Gastroesophageal sphincter (tissue), 4 donors: ENCODE measurements at regions not wholly inside any gene's neighbourhood (a gene's known extent, or its start where the extent isn't known, plus 50 kb on each side); places are given as distances from the start of the nearest gene placed in this dataset.

Source experiments
- ATAC-seq: fragments of 150-250 bp; one replicate; pipeline ENCODE4 v1.9.1; 2016; ENCODE audit warnings: mild to moderate bottlenecking, moderate library complexity
- H3K27ac ChIP-seq, 4 donors: fragments of 200-600 bp; sonication (generic) in 3 of 4; 1 replicate in 3 of 4; 2 replicates in 1 of 4; pipeline ENCODE4 v1.5.1; 2016 to 2019
- H3K27me3 ChIP-seq: fragments of 200-600 bp; sonication (generic); one replicate; pipeline ENCODE4 v1.5.1; 2019
- H3K36me3 ChIP-seq, 2 donors: fragments of 200-600 bp; sonication (generic); one replicate each; pipeline ENCODE4 v1.5.1; 2019; ENCODE audit warnings: control low read depth in 1 of 2
- H3K4me1 ChIP-seq, 3 donors: fragments of 200-600 bp; sonication (generic); 1 replicate in 2 of 3; 2 replicates in 1 of 3; pipeline ENCODE4 v1.5.1; 2016 to 2019; ENCODE audit warnings: control low read depth in 2 of 3
- H3K4me3 ChIP-seq, 2 donors: fragments of 200-600 bp; sonication (generic); one replicate each; pipeline ENCODE4 v1.5.1; 2019; ENCODE audit warnings: mild to moderate bottlenecking in 1 of 2, moderate library complexity in 1 of 2
- H3K9me3 ChIP-seq, 3 donors: fragments of 200-600 bp; sonication (generic); one replicate each; pipeline ENCODE4 v1.5.1; 2017 to 2019; ENCODE audit warnings: control low read depth in 2 of 3
- EP300 ChIP-seq: sonication (generic); formaldehyde crosslinking; IDR thresholded peaks from one replicate; pipeline ENCODE4 v1.6.1; 2017; ENCODE audit warnings: antibody characterized with exemption, mild to moderate bottlenecking
- POLR2A ChIP-seq, 2 donors: fragments of 450-650 bp; IDR thresholded peaks; one replicate each; pipeline ENCODE4 v1.6.1; 2017; ENCODE audit warnings: antibody characterized with exemption in 2 of 2, mild to moderate bottlenecking in 2 of 2, moderate library complexity in 1 of 2
- POLR2AphosphoS5 ChIP-seq: sonication (generic); formaldehyde crosslinking; IDR thresholded peaks from one replicate; pipeline ENCODE4 v1.6.1; 2017; ENCODE audit warnings: antibody characterized with exemption
- whole genome bisulfite sequencing, 2 donors: methylation state at CpG; one replicate each; pipeline ENCODE4 v1.1.5; 2018; ENCODE audit warnings: low coverage in 1 of 2; 5-methylcytosine and 5-hydroxymethylcytosine counted together
- TF ChIP-seq, protein P1 (sequence below), 4 experiments: fragments of 200-600 bp in 2 of 4; fragments of 450-650 bp in 2 of 4; sonication (generic) in 1 of 4; IDR thresholded peaks; one replicate each; pipeline ENCODE4 v1.5.1; 2017 to 2019; ENCODE audit warnings: antibody characterized with exemption in 4 of 4, mild to moderate bottlenecking in 2 of 4, moderate library complexity in 2 of 4

DNA sequence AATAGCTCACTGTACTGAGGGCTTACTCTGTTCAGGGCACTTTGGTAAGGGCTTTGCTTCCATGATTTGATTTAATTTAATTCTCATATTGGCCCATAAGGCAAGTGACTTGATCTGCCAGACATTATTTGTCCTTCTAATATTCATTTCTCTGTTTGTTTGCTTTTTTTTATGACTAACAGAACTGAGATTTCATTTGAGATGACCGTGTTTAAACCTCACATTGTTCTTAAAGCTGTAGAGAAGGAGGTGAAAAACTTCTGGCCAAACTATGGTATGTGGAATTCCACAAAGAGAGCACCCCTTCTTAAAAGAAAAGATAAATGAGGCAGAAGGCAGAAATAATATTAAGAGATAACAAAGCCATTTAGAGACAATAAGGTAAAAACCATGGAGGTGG, 775.6 kb upstream of the ACO1 start:
- H3K4me1 ChIP-seq = no peaks in the 10 kb centered on the region
- no peak for ATAC-seq
- H3K36me3 ChIP-seq = no peaks in the 10 kb centered on the region
- TF ChIP-seq EP300 = no peak
- TF ChIP-seq POLR2AphosphoS5 = no peak
- TF ChIP-seq POLR2A (IDR thresholded peaks at IDR 0.05) = no peak
- TF ChIP-seq, protein P1, sequence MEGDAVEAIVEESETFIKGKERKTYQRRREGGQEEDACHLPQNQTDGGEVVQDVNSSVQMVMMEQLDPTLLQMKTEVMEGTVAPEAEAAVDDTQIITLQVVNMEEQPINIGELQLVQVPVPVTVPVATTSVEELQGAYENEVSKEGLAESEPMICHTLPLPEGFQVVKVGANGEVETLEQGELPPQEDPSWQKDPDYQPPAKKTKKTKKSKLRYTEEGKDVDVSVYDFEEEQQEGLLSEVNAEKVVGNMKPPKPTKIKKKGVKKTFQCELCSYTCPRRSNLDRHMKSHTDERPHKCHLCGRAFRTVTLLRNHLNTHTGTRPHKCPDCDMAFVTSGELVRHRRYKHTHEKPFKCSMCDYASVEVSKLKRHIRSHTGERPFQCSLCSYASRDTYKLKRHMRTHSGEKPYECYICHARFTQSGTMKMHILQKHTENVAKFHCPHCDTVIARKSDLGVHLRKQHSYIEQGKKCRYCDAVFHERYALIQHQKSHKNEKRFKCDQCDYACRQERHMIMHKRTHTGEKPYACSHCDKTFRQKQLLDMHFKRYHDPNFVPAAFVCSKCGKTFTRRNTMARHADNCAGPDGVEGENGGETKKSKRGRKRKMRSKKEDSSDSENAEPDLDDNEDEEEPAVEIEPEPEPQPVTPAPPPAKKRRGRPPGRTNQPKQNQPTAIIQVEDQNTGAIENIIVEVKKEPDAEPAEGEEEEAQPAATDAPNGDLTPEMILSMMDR (IDR thresholded peaks at IDR 0.05) = no peak
- no peaks in the 10 kb centered on the region for H3K27me3 ChIP-seq
- H3K4me3 ChIP-seq = no peak overlapping the region
- no peak overlapping the region for H3K27ac ChIP-seq
- no peaks in the 10 kb centered on the region for H3K9me3 ChIP-seq
- 73 to 80% methylated on average over 1 of the region's 1 CpG for WGBS, 2 donors

- WGBS, 2 donors = 92 to 93% methylated on average over 2 to 3 of the region's 3 CpGs
- no peak for ATAC-seq
- Histone ChIP-seq H3K27me3 (no peaks in the 10 kb centered on the region), H3K4me1 (no peaks in the 10 kb centered on the region), H3K9me3 (no peaks in the 10 kb centered on the region), H3K36me3 (no peaks in the 10 kb centered on the region), H3K27ac (no peak overlapping the region), H3K4me3 (no peak overlapping the region)
- no peak for TF ChIP-seq POLR2A (IDR thresholded peaks at IDR 0.05)
- no peak for TF ChIP-seq POLR2AphosphoS5
- no peak for TF ChIP-seq EP300
- TF ChIP-seq, protein P1 (IDR thresholded peaks at IDR 0.05) = no peak
These were observed 772.0 kb upstream of the ACO1 start for GRCh38 chr9:31612336-31613030.

GRCh38 chr9:31615966-31616365, 768.5 kb upstream of the ACO1 start:
- Histone ChIP-seq H3K27ac (no peak overlapping the region), H3K9me3 (no peaks in the 10 kb centered on the region), H3K4me3 (no peak overlapping the region), H3K36me3 (no peaks in the 10 kb centered on the region), H3K27me3 (no peaks in the 10 kb centered on the region), H3K4me1 (no peaks in the 10 kb centered on the region)
- WGBS, 2 donors = 82 to 84% methylated on average over 3 to 4 of the region's 4 CpGs
- no peak for ATAC-seq
- TF ChIP-seq, protein P1 (IDR thresholded peaks at IDR 0.05) = no peak
- no peak for TF ChIP-seq POLR2A (IDR thresholded peaks at IDR 0.05)
- no peak for TF ChIP-seq POLR2AphosphoS5
- no peak for TF ChIP-seq EP300

DNA sequence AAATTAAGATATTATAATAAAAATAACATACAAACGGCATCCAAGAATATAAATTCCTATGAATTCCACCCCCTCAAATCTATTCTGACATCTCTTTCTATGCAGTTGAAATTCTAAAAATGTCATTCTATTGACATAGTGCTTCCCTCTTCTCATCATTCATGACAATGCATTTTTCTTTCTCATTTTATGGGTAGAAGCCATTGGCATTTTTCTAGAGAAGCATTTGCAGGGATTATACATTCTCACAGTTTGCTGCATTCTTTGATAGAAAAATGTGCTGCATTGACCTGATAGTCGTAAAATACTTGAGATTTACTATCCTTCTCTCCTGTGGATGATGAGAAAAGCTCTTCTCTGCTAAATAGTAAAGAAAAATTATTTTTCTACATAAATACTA, 760.9 kb upstream of the ACO1 start:
- WGBS, 2 donors = 65 to 68% methylated on average over 2 of the region's 2 CpGs
- peaks cover 0 to 7% (median 0%) of the 10 kb centered on the region in 3 donors for H3K9me3 ChIP-seq
- no peak overlapping the region for H3K4me3 ChIP-seq
- no peaks in the 10 kb centered on the region for H3K27me3 ChIP-seq
- no peaks in the 10 kb centered on the region for H3K4me1 ChIP-seq
- no peak for ATAC-seq
- TF ChIP-seq, protein P1 (IDR thresholded peaks at IDR 0.05) = no peak
- TF ChIP-seq EP300 (no peak), POLR2A (IDR thresholded peaks at IDR 0.05) (no peak), POLR2AphosphoS5 (no peak)
- H3K36me3 ChIP-seq = no peaks in the 10 kb centered on the region
- no peak overlapping the region for H3K27ac ChIP-seq

DNA sequence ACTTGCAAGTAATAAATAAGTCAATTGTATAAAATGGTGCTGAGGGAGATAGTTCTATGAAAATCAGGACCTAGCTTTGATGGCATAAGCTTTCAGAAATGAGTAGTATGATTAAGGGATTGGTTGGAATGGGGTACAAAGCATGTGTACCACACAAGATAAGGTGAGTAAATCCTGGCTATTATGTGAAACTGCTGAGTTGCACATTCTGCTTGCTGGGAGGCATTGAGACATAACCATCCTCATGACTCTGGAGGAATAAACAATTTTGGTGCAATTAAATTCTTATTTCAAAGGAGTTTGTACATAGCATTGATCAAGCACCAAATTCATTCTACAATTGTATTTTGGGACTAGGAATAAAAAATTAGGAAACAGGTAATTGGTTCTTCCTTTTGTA, 755.2 kb upstream of the ACO1 start:
- Histone ChIP-seq H3K4me3 (no peak overlapping the region), H3K27ac (no peak overlapping the region), H3K4me1 (no peaks in the 10 kb centered on the region), H3K36me3 (no peaks in the 10 kb centered on the region), H3K27me3 (no peaks in the 10 kb centered on the region), H3K9me3 (peaks cover 0 to 7% (median 0%) of the 10 kb centered on the region in 3 donors)
- no peak for TF ChIP-seq POLR2AphosphoS5
- no peak for TF ChIP-seq POLR2A (IDR thresholded peaks at IDR 0.05)
- TF ChIP-seq, protein P1 (IDR thresholded peaks at IDR 0.05) = no peak
- no peak for TF ChIP-seq EP300
- ATAC-seq = no peak
